Activated CD8-positive, alpha-beta T cell treated with anti-CD3 and anti-CD28 coated beads for 36 hours (primary cell): ENCODE measurements at regions not wholly inside any gene's neighbourhood (a gene's known extent, or its start where the extent isn't known, plus 50 kb on each side); places are given as distances from the start of the nearest gene placed in this dataset.

Source experiments
- ATAC-seq: fragments of 200-7000 bp; cut with Tn5 transposase; one replicate; pipeline ENCODE4 v1.10.0; 2021; ENCODE audit warnings: mild to moderate bottlenecking, moderate library complexity
- CTCF ChIA-PET: fragments of 350-600 bp; sonication (Branson Sonifier 250); formaldehyde crosslinking; loops from one replicate; lab custom pipeline; 2021; ENCODE audit warnings: antibody characterized with exemption; lab: Charles Lee
- POLR2A ChIA-PET: fragments of 350-600 bp; sonication (Branson Sonifier 250); formaldehyde crosslinking; loops from one replicate; lab custom pipeline; 2021; ENCODE audit warnings: antibody characterized with exemption; lab: Charles Lee
- DNase-seq: peaks from one replicate; pipeline ENCODE4 v3.0.0-alpha.2; 2020
- H3K27ac Mint-ChIP-seq: one replicate; pipeline ENCODE4 v1.8.0; 2021; ENCODE audit warnings: mild to moderate bottlenecking, mixed read lengths
- H3K27me3 Mint-ChIP-seq: one replicate; pipeline ENCODE4 v1.8.0; 2021; ENCODE audit warnings: mixed read lengths
- H3K36me3 Mint-ChIP-seq: one replicate; pipeline ENCODE4 v1.8.0; 2021; ENCODE audit warnings: low read depth, mixed read lengths
- H3K4me1 Mint-ChIP-seq: one replicate; pipeline ENCODE4 v1.8.0; 2021; ENCODE audit warnings: low read depth, mixed read lengths
- H3K4me3 Mint-ChIP-seq: one replicate; pipeline ENCODE4 v1.8.0; 2021; ENCODE audit warnings: mild to moderate bottlenecking, moderate library complexity, mixed read lengths
- H3K9me3 Mint-ChIP-seq: one replicate; pipeline ENCODE4 v1.8.0; 2021; ENCODE audit warnings: mixed read lengths
- intact Hi-C: fragments of 100-400 bp; cut with micrococcal nuclease; formaldehyde crosslinking; loops from one replicate; pipeline ENCODE4 v1.10.0; 2022
- TF ChIP-seq, protein P1 (sequence below): fragments of 200-600 bp; IDR thresholded peaks from one replicate; pipeline ENCODE4 v1.8.0; 2022; ENCODE audit warnings: antibody characterized with exemption, mild to moderate bottlenecking

DNA sequence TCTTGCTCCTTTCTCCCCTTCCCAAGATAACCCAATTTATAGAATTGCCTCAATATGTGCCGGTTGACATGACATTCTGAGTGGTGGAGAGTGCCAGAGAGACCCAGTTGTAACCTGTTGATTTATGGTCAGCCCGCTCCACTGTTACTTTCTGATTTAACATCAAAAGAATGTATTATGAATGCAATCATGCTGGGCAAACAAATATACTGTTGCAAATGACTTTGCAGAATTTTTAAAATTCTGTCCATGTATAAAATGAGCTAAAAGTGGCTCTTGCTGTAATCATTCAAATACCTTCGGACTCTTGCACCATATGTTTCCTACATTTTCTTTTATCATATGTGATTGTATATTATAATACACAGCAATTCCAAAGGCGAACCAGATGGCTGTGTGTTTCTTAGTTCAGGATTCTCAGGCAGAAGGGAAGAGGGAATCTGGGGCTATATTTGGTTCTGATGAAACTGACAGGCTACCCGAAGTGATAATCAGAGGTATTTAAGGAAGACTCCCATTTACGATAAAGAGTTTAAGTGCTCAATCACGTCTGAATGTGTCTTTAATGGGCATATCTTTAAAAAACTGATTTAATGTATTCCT is 131.7 kb downstream of the CLCN4 start:
- H3K36me3 Mint-ChIP-seq = no peaks in the 10 kb centered on the region
- H3K4me1 Mint-ChIP-seq = no peaks in the 10 kb centered on the region
- intact Hi-C loops = no loop called here
- ATAC-seq (no peak), DNase-seq (no peak)
- H3K4me3 Mint-ChIP-seq = no peak overlapping the region
- ChIA-PET POLR2A (no interaction called here), CTCF (no interaction called here)
- TF ChIP-seq, protein P1, sequence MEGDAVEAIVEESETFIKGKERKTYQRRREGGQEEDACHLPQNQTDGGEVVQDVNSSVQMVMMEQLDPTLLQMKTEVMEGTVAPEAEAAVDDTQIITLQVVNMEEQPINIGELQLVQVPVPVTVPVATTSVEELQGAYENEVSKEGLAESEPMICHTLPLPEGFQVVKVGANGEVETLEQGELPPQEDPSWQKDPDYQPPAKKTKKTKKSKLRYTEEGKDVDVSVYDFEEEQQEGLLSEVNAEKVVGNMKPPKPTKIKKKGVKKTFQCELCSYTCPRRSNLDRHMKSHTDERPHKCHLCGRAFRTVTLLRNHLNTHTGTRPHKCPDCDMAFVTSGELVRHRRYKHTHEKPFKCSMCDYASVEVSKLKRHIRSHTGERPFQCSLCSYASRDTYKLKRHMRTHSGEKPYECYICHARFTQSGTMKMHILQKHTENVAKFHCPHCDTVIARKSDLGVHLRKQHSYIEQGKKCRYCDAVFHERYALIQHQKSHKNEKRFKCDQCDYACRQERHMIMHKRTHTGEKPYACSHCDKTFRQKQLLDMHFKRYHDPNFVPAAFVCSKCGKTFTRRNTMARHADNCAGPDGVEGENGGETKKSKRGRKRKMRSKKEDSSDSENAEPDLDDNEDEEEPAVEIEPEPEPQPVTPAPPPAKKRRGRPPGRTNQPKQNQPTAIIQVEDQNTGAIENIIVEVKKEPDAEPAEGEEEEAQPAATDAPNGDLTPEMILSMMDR = no peak
- H3K27me3 Mint-ChIP-seq = no peaks in the 10 kb centered on the region
- H3K27ac Mint-ChIP-seq = no peak overlapping the region
- no peaks in the 10 kb centered on the region for H3K9me3 Mint-ChIP-seq

DNA sequence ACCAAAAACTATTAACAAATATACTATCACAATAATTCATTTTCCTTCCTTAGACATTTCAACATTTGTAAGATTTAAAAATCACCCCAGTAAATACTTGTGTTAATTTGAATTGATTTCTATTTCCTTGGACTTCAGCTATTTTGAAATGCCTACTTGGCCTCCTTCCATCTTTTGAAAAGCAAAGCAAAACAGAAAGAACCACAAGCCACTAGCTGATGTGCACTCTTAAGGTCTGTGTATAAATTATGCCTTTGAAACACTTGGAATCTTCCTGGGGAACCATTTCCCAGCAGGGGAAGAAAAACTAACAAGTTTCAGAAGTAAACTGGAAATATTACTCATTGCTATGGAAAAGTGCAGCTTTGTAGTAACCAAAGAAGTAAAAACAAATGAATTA is 139.8 kb downstream of the CLCN4 start:
- no peaks in the 10 kb centered on the region for H3K9me3 Mint-ChIP-seq
- no peaks in the 10 kb centered on the region for H3K36me3 Mint-ChIP-seq
- ChIA-PET POLR2A (no interaction called here), CTCF (no interaction called here)
- no peaks in the 10 kb centered on the region for H3K4me1 Mint-ChIP-seq
- intact Hi-C loops = no loop called here
- H3K4me3 Mint-ChIP-seq = no peak overlapping the region
- ATAC-seq (no peak), DNase-seq (no peak)
- TF ChIP-seq, protein P1 = no peak
- no peak overlapping the region for H3K27ac Mint-ChIP-seq
- H3K27me3 Mint-ChIP-seq = no peaks in the 10 kb centered on the region

DNA sequence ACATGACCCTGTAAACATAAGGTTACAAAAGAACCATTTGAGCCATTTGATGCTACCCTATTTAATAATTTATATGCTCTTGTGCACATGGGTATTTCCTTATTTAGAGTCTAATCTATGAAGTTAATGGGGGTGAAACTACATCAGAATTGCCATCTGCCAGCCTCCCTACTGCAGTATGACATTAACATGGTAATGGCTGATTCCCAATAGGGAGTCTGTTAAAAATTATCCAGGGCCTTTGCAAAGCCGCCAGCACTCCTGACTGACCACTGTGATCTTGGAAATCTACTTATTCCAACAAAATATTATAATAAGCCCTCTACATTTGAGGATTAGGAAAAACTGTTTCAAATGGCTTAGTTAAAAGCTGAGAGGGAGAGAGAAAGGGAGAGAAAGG is 153.7 kb downstream of the CLCN4 start:
- no peaks in the 10 kb centered on the region for H3K27me3 Mint-ChIP-seq
- DNase-seq (no peak), ATAC-seq (no peak)
- no peaks in the 10 kb centered on the region for H3K9me3 Mint-ChIP-seq
- no peaks in the 10 kb centered on the region for H3K36me3 Mint-ChIP-seq
- intact Hi-C loops = no loop called here
- H3K4me3 Mint-ChIP-seq = no peak overlapping the region
- H3K4me1 Mint-ChIP-seq = no peaks in the 10 kb centered on the region
- TF ChIP-seq, protein P1 = no peak
- POLR2A ChIA-PET = no interaction called here
- H3K27ac Mint-ChIP-seq = no peak overlapping the region
- CTCF ChIA-PET = no interaction called here

DNA sequence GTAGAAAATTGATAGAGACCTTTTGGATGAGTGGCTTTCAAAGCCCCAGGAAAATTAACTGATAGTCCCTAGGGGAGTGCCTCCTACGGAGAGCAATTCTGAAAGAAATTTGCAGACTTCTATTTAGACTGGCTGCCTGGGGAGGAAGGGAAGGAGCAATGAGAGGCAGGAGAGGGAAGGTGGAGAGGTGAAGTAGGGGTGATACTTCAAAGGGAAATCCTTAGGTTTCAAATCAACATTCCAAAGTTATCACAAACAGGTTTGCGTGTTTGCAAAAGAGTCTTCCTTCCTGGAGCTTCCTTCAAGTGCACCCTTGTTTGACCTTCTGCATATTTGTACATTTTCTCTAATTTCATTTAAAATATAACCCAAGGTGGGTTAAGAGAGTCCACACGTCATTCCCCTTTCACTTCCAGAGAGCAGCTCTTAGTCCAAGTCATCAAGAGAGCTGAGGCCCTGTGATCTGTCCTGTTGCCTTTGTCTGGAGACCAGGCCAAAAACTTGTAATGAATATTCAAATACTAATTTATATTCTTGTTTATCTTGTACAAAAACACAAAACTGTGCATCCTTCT is 157.8 kb downstream of the CLCN4 start:
- H3K36me3 Mint-ChIP-seq = no peaks in the 10 kb centered on the region
- CTCF ChIA-PET = no interaction called here
- POLR2A ChIA-PET = no interaction called here

DNA sequence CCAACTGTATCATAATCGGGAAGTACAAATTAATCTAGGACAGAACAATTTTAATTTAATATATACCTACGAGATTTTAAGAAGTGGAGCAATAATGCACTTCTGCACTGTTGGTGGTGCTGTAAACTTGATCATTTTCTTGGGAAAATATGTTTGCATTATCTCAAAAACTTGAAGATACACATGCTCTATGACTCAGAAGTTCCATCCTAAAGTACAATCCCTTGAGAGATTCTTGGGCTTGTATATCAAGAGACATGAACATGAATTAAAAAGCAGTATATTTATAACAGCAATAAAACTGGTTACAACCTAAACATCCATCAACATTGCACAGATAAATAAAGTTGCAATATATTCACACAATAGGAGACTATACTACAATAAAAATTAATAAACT is 168.8 kb downstream of the CLCN4 start:
- CTCF ChIA-PET = no interaction called here
- Mint-ChIP-seq H3K27me3 (no peaks in the 10 kb centered on the region), H3K27ac (no peak overlapping the region), H3K4me3 (no peak overlapping the region), H3K9me3 (no peaks in the 10 kb centered on the region), H3K4me1 (no peaks in the 10 kb centered on the region), H3K36me3 (no peaks in the 10 kb centered on the region)
- no peak for ATAC-seq
- POLR2A ChIA-PET = no interaction called here
- DNase-seq = no peak
- TF ChIP-seq, protein P1 = no peak
- intact Hi-C loops = no loop called here

More for the DNA sequence above, 157.8 kb downstream of the CLCN4 start:
- Mint-ChIP-seq H3K4me3 (no peak overlapping the region), H3K9me3 (no peaks in the 10 kb centered on the region), H3K27me3 (no peaks in the 10 kb centered on the region), H3K27ac (no peak overlapping the region), H3K4me1 (no peaks in the 10 kb centered on the region)
- no peak for ATAC-seq
- intact Hi-C loops = no loop called here
- DNase-seq = no peak
- TF ChIP-seq, protein P1 = no peak
